HUES64 (cell line): ENCODE measurements at regions not wholly inside any gene's neighbourhood (a gene's known extent, or its start where the extent isn't known, plus 50 kb on each side); places are given as distances from the start of the nearest gene placed in this dataset.
"Not testable (repeated sequence)": the region's sequence is repeated elsewhere in the genome, so short reads cannot be mapped to it uniquely, and the experiment has no call there.

ENCODE experiments used
- H3K27ac ChIP-seq: 2 replicates; pipeline ENCODE4 v1.7.0; 2013; ENCODE audit warnings: low read depth, low read length, inconsistent platforms
- H3K27me3 ChIP-seq: 2 replicates; pipeline ENCODE4 v1.6.1; 2013; ENCODE audit warnings: mild to moderate bottlenecking, low read length; ENCODE audit not compliant: insufficient read depth
- H3K36me3 ChIP-seq: 2 replicates; pipeline ENCODE4 v1.6.1; 2013; ENCODE audit warnings: mild to moderate bottlenecking, low read length; ENCODE audit not compliant: insufficient read depth
- H3K4me1 ChIP-seq: 2 replicates; pipeline ENCODE4 v1.6.1; 2013; ENCODE audit warnings: mild to moderate bottlenecking, low read length, moderate library complexity; ENCODE audit not compliant: insufficient read depth
- H3K4me3 ChIP-seq: 2 replicates; pipeline ENCODE4 v1.5.1; 2013; ENCODE audit warnings: mild to moderate bottlenecking, low read length, moderate library complexity
- H3K9ac ChIP-seq: 2 replicates; pipeline ENCODE4 v1.6.1; 2013; ENCODE audit warnings: mild to moderate bottlenecking, low read depth, low read length
- H3K9me3 ChIP-seq: 2 replicates; pipeline ENCODE4 v1.6.1; 2013; ENCODE audit warnings: low read depth, low read length; ENCODE audit not compliant: insufficient read depth
- WGBS: fragments of 150-250, 120-280 bp; methylation state at CpG from one replicate; pipeline ENCODE4 v1.1.7; 2013; ENCODE audit warnings: missing lambda C conversion rate; 5-methylcytosine and 5-hydroxymethylcytosine counted together

DNA sequence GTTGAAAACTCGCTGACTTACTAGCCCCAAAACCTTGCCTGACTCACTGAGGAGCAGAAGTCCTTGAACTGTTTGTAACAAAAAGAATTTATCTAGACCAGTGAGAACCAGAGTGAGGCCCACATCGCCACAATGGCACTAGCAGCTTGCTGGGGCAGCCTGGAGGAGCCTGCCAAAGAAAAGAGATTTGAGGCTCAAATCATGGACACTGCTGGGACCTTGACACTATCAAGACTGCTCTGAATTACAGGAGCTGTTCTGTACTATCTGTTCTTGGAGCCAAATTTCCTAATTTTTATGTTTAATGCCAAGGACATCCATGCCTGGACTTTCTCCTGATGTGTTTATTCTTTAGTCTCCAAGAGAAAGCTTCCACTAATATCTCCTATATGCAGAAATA is 82.0 kb upstream of the JCAD start:
- Histone ChIP-seq H3K4me1 (no peaks in the 10 kb centered on the region), H3K36me3 (no peaks in the 10 kb centered on the region), H3K4me3 (no peak overlapping the region), H3K27me3 (no peaks in the 10 kb centered on the region), H3K9me3 (no peaks in the 10 kb centered on the region), H3K9ac (no peak overlapping the region), H3K27ac (no peak overlapping the region)
- WGBS = 75% methylated on average over 2 of the region's 2 CpGs

DNA sequence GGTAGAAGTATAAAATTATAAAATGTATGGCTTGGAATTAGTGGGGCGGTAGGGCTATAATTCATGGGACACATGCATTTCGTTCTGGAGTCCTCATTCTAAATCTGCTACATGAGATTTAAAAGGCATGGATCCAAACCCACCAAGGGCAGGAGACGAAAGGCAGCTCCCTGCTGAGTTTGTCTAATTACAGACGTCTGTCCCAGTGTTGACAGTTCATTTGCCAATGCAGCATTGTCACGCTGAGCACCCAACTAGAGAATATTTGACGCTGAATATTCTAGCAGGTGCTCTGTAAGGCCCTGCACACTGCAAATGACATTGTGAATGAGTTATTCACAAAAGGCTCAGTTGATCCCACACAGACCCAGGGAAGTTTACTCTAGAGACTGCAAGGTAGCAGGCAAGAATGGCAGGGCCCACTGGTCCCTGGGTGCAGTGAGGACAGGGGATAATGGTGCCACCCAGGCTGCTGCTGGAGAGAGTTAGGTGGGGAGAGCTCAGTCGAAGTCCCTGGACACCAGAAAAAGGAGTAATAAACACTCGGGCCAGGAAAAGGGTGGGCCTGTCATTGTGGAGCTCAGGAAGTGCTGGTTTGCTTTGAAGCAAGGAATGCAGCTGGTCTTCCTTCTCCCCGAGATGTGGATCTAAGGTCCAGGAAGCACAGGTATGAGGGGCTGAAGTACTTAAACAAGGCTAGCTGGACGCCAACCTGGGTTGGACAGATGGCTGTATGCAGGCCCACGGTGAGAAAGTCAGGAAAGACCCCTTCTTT is 75.0 kb upstream of the JCAD start:
- no peaks in the 10 kb centered on the region for H3K27me3 ChIP-seq
- H3K4me1 ChIP-seq = no peaks in the 10 kb centered on the region; the same call in 1 of the 2 replicates
- H3K27ac ChIP-seq = no peak overlapping the region
- no peaks in the 10 kb centered on the region for H3K36me3 ChIP-seq
- no peak overlapping the region for H3K4me3 ChIP-seq
- no peaks in the 10 kb centered on the region for H3K9me3 ChIP-seq
- WGBS = 80% methylated on average over 11 of the region's 11 CpGs
- no peak overlapping the region for H3K9ac ChIP-seq

DNA sequence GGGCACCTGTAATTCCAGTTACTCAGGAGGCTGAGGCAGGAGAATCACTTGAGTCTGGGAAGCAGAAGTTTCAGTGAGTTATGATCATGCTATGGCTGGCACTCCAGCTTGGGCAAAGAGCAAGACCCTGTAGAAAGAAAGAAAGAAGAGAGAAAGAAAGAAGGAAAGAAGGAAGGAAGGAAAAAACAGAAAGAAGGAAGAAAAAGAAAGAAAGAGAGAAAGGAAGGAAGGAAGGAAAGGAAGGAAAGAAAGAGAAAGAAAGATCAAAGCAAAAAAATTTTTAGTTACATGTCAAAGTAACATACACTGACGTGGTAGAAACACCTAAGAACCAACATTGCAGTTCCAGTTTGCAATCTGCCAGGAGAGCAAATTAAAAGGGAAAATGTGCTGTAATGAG is 73.8 kb upstream of the JCAD start:
- Histone ChIP-seq H3K4me3 (no peak overlapping the region), H3K27ac (no peak overlapping the region), H3K4me1 (no peaks in the 10 kb centered on the region; the same call in 1 of the 2 replicates), H3K36me3 (no peaks in the 10 kb centered on the region), H3K9me3 (no peaks in the 10 kb centered on the region), H3K27me3 (no peaks in the 10 kb centered on the region), H3K9ac (no peak overlapping the region)
- WGBS = 83% methylated on average over 1 of the region's 1 CpG

DNA sequence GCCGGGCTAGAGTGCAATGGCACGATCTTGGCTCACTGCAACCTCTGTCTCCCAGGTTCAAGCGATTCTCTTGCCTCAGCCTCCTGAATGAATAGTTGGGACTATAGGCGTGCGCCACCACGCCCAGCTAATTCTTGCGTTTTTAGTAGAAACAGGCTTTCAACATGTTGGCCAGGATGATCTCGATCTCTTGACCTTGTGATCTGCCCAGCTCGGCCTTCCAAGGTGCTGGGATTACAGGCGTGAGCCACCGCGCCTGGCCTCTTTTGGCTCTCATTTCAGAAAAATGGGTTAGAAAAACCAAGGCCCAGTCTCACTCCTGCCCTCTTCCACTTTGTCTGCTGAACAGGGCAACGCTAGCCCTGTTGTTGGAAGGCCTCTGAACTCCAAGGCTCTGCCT is 72.0 kb upstream of the JCAD start:
- H3K27ac ChIP-seq = not testable (repeated sequence)

DNA sequence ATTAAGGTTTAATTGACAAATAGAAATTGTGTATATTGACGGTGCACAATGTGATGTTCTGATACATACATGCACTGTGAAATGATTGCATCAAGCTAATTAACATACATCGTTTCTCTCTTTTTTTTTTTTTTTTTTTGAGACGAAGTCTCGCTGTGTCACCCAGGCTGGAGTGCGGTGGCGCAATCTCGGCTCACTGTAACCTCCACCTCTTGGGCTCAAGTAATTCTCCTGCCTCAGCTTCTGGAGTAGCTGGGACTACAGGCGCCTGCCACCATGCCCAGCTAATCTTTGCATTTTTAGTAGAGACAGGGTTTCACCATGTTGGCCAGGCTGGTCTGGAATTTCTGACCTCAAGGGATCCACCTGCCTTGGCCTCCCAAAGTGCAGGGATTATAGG is 69.9 kb upstream of the JCAD start:
- H3K4me1 ChIP-seq, H3K9ac ChIP-seq, H3K27ac ChIP-seq, H3K9me3 ChIP-seq, H3K4me3 ChIP-seq, H3K27me3 ChIP-seq, H3K36me3 ChIP-seq: not testable (repeated sequence)
- 91% methylated on average over 8 of the region's 8 CpGs for WGBS

More for the DNA sequence above, 72.0 kb upstream of the JCAD start:
- H3K27me3 ChIP-seq, H3K4me3 ChIP-seq, H3K9ac ChIP-seq, H3K9me3 ChIP-seq, H3K4me1 ChIP-seq, H3K36me3 ChIP-seq: not testable (repeated sequence)
- 92% methylated on average over 13 of the region's 13 CpGs for WGBS

DNA sequence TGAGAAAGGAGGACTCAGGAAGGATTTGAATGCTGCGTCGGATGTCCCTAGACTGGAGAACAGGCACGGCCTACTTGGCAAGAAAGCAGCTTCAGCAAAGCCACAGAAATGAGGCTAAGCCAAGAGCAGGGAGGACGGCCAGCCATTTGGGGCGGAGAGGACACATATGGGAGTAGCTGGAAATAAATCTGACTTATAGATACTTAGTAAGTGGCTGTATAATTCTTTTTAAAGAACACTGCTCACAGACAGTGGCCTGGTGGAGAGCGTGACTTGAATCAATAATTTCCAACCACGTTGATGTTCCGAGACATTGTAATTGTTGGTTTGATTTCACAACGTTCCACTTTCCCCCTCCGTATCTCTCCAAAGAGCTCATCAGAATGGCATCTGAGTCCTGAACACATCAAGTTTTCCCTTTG is 67.7 kb upstream of the JCAD start:
- Histone ChIP-seq H3K4me3 (no peak overlapping the region), H3K9ac (no peak overlapping the region), H3K36me3 (no peaks in the 10 kb centered on the region), H3K27ac (no peak overlapping the region), H3K9me3 (no peaks in the 10 kb centered on the region), H3K27me3 (no peaks in the 10 kb centered on the region), H3K4me1 (no peaks in the 10 kb centered on the region)
- 95% methylated on average over 10 of the region's 10 CpGs for WGBS

DNA sequence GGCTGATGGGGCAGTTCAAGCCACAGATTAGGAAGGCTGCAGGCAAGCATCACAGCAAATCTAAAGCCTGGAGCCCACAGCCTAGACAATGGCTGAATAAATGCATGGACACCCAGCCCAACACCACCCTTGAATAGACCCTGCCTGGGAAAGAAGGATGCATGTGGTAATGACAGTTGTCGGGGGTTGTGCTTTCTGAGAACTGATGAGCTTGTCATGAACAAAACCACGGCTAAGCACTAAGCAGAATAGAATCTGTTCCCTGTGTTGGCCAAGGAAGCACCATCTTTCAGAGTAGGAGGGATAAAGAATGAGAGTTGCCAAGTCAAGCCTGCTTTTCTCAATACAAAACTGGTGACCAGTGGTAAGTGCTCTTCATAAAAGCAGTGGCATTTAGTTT is 66.1 kb upstream of the JCAD start:
- Histone ChIP-seq H3K27me3 (no peaks in the 10 kb centered on the region), H3K9ac (no peak overlapping the region), H3K9me3 (no peaks in the 10 kb centered on the region), H3K36me3 (no peaks in the 10 kb centered on the region), H3K4me1 (no peaks in the 10 kb centered on the region), H3K27ac (no peak overlapping the region), H3K4me3 (no peak overlapping the region)
- WGBS = 94% methylated on average over 2 of the region's 2 CpGs

DNA sequence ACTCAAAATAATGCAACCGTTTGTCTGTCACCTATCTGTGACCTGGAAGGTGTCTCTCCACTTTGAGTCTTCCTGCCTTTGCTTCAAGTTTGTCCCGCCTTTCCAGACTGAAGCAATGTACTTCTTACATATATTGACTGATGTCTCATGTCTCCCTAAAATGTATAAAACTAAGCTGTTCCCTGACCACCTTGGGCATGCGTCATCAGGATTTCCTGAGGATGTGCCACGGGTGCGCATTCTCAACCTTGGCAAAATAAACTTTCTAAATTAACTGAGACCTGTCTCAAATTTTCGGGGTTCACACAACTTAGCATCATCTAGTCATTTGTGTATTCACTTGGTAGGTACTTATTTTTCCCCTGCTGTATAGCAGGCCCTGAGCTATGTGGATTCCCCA is 65.3 kb upstream of the JCAD start:
- H3K36me3 ChIP-seq = no peaks in the 10 kb centered on the region
- no peak overlapping the region for H3K9ac ChIP-seq
- WGBS = 98% methylated on average over 6 of the region's 6 CpGs
- H3K4me3 ChIP-seq = no peak overlapping the region
- no peaks in the 10 kb centered on the region for H3K4me1 ChIP-seq
- no peak overlapping the region for H3K27ac ChIP-seq
- no peaks in the 10 kb centered on the region for H3K9me3 ChIP-seq
- H3K27me3 ChIP-seq = no peaks in the 10 kb centered on the region

DNA sequence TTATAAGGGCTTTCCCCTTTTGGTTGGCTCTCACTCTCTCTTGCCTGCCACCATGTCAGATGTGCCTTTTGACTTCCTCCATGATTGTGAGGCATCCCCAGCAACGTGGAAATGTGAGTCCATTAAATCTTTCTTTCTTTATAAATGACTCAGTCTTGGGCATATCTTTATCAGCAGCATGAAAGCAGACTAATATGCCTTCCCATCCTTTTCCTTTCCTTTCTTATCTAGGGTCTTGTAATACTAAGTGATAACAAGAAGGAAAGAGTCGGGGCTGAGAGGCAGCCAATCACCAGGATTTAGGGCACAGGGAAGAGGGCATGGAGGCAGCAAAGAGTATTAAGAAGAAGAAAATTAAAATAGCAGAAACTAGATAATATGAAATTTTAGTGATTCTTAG is 62.0 kb upstream of the JCAD start:
- 90% methylated on average over 2 of the region's 2 CpGs for WGBS
- no peaks in the 10 kb centered on the region for H3K27me3 ChIP-seq
- no peaks in the 10 kb centered on the region for H3K9me3 ChIP-seq
- no peak overlapping the region for H3K27ac ChIP-seq
- no peaks in the 10 kb centered on the region for H3K4me1 ChIP-seq
- H3K36me3 ChIP-seq = no peaks in the 10 kb centered on the region
- H3K4me3 ChIP-seq = no peak overlapping the region
- no peak overlapping the region for H3K9ac ChIP-seq

DNA sequence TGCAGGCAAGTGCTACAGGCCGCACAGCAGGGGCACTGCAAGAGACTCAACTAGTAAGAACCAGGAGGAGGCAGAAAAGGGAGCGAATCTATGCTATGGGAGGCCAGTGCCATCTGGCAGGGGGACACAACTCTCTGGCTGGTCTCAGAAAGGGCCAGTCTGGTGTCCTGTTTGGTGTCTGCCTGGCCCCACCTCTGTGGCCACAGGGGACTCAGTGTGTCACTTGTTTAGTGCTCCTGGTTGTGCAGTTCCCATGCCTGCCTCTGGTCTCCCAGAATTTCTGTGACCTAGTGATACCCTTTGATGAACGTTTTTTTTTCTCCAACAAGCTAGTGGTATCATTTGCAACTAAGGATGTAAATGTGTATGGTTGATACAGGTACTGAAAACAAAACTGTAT is 59.2 kb upstream of the JCAD start:
- Histone ChIP-seq H3K4me3 (no peak overlapping the region), H3K27me3 (no peaks in the 10 kb centered on the region), H3K36me3 (no peaks in the 10 kb centered on the region), H3K27ac (no peak overlapping the region), H3K4me1 (peaks cover 8% of the 10 kb centered on the region), H3K9me3 (no peaks in the 10 kb centered on the region), H3K9ac (no peak overlapping the region)
- WGBS = 89% methylated on average over 3 of the region's 3 CpGs

DNA sequence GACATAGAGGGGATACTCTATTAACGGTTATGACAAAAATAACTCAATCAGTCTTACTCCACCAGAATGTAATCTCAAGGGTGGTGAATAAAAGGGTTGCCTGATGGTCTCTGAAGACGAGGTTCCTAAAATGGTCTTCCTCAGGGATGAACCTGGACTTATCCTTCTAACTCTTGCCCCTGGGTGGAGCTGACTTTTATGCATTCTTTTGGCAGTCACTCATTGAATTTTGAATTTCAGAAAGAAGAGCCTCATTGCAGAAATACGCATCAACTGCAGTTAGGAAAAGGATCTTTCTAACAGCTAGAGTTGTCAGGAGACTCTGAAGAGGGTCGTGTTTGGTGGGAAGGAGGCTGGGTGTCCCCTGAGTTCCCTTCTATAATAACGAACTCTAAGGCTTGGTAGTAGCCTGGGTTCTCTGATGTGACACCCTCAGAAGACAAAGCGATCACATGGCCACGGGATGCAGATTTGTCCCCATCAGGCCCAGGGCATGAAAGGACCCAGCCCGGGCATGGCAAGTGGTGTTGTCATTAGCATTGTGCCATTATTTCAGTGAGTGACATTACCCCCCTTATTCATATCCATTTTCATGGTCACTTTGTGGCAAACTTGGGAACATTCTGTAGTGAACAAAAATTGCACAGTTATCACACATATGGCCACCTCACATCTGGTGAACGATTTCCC is 58.6 kb upstream of the JCAD start:
- Histone ChIP-seq H3K4me3 (no peak overlapping the region), H3K27me3 (no peaks in the 10 kb centered on the region), H3K9ac (no peak overlapping the region), H3K4me1 (peaks cover 8% of the 10 kb centered on the region), H3K9me3 (no peaks in the 10 kb centered on the region), H3K36me3 (no peaks in the 10 kb centered on the region), H3K27ac (no peak overlapping the region)
- 95% methylated on average over 8 of the region's 9 CpGs for WGBS
